Fibroblast of the aortic adventitia (primary cell): ENCODE measurements at regions not wholly inside any gene's neighbourhood (a gene's known extent, or its start where the extent isn't known, plus 50 kb on each side); places are given as distances from the start of the nearest gene placed in this dataset.

Experiments used
- DNase-seq: peaks from one replicate; pipeline ENCODE4 v3.0.0-alpha.2; 2010; ENCODE audit warnings: low read depth
- H3K4me3 ChIP-seq: 2 replicates; pipeline ENCODE4 v1.5.1; 2011; ENCODE audit warnings: low read depth, mild to moderate bottlenecking, control low read depth, low read length, moderate library complexity
- CTCF ChIP-seq: IDR thresholded peaks from 2 replicates; pipeline ENCODE4 v1.5.1; 2011; ENCODE audit warnings: mild to moderate bottlenecking, low read length, control low read depth, inconsistent platforms; ENCODE audit not compliant: insufficient read depth

DNA sequence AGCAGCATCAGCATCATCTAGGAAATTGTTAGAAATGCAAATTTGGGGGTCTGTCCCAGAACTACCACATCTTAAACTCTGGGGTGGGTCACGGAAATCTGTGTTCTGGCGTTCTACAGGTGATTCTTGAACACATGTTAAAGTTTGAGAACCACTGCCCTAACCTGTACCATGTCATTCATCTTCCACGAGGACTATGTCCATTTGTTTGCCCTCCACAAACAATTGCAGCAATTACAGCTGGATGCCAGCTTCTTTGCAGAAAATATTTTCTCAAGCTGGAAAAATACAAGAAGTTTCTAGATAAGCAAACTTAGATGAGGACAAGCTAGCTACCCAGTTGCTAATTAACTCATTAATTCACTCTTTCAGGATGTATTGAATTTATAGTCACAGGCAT, 54.1 kb downstream of the MAFB start:
- no peak for TF ChIP-seq CTCF
- H3K4me3 ChIP-seq = no peak overlapping the region
- DNase-seq = no peak

GRCh38 chr20:40633123-40633850, 55.7 kb downstream of the MAFB start:
- H3K4me3 ChIP-seq = no peak overlapping the region
- DNase-seq = no peak
- TF ChIP-seq CTCF = no peak

GRCh38 chr20:40632346-40632976, 56.6 kb downstream of the MAFB start:
- no peak for DNase-seq
- H3K4me3 ChIP-seq = no peak overlapping the region
- no peak for TF ChIP-seq CTCF

DNA sequence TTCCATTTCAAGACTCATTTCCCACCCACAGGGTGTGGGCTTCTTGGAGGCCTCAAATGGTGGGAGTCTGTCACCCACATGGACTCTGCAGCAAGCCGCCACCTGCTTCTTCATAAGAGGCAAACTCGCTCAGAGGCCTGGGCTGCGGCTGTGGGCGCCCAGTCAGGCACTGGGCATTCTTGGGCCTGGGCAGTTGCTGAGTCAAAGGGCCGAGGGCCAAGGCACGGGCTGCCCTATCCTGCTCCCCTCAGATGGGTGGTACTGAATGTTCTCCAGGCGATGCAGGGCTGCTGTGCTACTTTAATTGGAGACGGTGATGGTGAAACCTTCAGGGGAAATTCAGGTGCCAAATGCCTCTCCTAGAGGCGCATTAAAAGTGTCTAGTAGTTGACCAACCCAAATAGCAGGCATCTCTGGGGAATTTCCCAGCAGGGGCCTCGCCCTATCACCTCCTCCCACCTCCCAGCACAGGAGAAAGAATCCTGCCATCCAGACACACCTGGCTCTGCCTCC, 57.9 kb downstream of the MAFB start:
- no peak for DNase-seq
- H3K4me3 ChIP-seq = no peak overlapping the region
- no peak for TF ChIP-seq CTCF

DNA sequence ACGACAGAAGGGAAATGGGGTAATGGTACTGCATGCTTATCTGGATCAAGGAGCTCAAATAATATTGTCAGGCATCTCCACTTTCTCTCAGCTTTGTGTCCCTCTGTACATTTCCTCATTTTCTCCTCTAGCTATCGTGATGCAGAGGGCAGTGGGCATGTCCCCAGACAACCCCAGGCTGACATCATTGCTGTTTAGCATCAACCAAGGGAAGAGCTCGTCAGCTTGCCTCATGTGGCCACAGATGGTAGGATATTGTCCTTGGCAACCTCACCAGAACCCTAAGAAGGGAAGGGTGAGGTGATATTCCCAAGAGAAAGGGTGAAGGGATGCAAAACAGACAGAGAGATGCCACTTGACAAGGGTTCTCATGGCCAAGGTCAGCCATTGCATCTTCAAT, 58.3 kb downstream of the MAFB start:
- no peak for TF ChIP-seq CTCF
- no peak overlapping the region for H3K4me3 ChIP-seq
- DNase-seq = no peak

DNA sequence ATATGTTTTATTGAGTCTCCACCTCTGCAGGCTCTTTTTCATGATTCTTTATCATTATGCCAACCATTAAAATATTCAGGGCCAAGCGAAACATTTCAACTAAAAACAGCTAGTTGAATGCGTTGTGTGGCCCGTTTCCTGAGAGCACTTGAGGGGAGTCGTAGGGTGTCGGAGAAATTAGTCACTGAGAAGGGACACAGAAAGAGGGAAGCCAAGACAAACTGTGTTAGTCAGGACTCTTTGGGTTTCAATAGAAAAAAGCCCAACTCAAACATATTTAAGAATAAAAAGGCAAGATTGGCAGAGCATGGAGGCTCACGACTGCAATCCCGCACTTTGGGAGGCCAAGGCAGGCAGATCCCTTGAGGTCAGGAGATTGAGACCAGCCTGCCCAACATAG, 58.9 kb downstream of the MAFB start:
- H3K4me3 ChIP-seq = no peak overlapping the region
- no peak for DNase-seq
- no peak for TF ChIP-seq CTCF
